Erythroblast (primary cell): ENCODE measurements at regions not wholly inside any gene's neighbourhood (a gene's known extent, or its start where the extent isn't known, plus 50 kb on each side); places are given as distances from the start of the nearest gene placed in this dataset.

Source experiments
- GATA1 ChIP-seq: IDR thresholded peaks from 2 replicates; pipeline ENCODE4 v1.6.1; 2011; ENCODE audit warnings: low read depth, mild to moderate bottlenecking, control low read depth, low read length, moderate library complexity
- POLR2A ChIP-seq: IDR thresholded peaks from 2 replicates; pipeline ENCODE4 v1.6.1; 2011; ENCODE audit warnings: mild to moderate bottlenecking, low read length

DNA sequence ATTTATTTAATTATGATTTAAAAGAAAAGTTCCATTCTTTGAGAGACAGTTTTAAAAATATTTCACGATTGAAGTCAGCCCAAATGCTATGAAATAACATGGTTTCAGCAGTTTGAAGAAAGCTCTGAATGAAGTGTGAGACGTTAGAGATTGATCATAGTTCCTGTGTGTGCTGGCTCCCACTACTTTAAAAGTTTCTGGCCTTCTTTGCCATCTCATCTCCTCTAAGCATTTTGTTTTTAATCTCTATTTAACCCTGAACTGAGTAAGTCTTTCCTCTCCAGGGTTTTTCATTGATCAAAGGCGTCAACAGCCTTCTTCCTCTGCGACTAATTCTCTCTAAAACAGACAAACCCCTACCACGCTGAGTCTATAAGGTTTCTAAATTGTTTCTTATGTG lies 225.3 kb upstream of the B3GALT2 start:
- TF ChIP-seq POLR2A (no peak), GATA1 (no peak)
